HEK293T (cell line): ENCODE measurements at regions not wholly inside any gene's neighbourhood (a gene's known extent, or its start where the extent isn't known, plus 50 kb on each side); places are given as distances from the start of the nearest gene placed in this dataset.

Experiments
- CTCF ChIA-PET: fragments of 350-600 bp; formaldehyde crosslinking; extraction: SDS; loops from one replicate; lab custom pipeline; 2021; ENCODE audit warnings: antibody characterized with exemption, inconsistent platforms; lab: Yijun Ruan, JAX
- POLR2A ChIA-PET: fragments of 350-600 bp; formaldehyde crosslinking; extraction: SDS; loops from one replicate; lab custom pipeline; 2020; ENCODE audit warnings: antibody characterized with exemption, inconsistent platforms; lab: Yijun Ruan, JAX
- DNase-seq: peaks from one replicate; pipeline ENCODE4 v3.0.0; 2012; ENCODE audit warnings: mixed read lengths; ENCODE audit errors: extremely low spot score
- ARNT ChIP-seq: fragments of 450-650 bp; IDR thresholded peaks from 2 replicates; pipeline ENCODE4 v1.6.1; 2017; ENCODE audit warnings: mild to moderate bottlenecking
- BHLHE40 ChIP-seq: fragments of 450-650 bp; IDR thresholded peaks from 2 replicates; pipeline ENCODE4 v1.6.1; 2016; ENCODE audit warnings: mild to moderate bottlenecking, moderate library complexity, borderline replicate concordance
- CTBP1 ChIP-seq: fragments of 450-650 bp; IDR thresholded peaks from 2 replicates; pipeline ENCODE4 v1.6.1; 2016; ENCODE audit warnings: borderline replicate concordance
- ELF4 ChIP-seq: fragments of 450-650 bp; IDR thresholded peaks from 2 replicates; pipeline ENCODE4 v1.6.1; 2017; ENCODE audit warnings: antibody characterized with exemption
- FOXA1 ChIP-seq: fragments of 450-650 bp; IDR thresholded peaks from 2 replicates; pipeline ENCODE4 v1.6.1; 2016; ENCODE audit warnings: mild to moderate bottlenecking
- FOXK2 ChIP-seq: fragments of 450-650 bp; IDR thresholded peaks from 2 replicates; pipeline ENCODE4 v1.6.1; 2016; ENCODE audit warnings: mild to moderate bottlenecking
- FOXM1 ChIP-seq: fragments of 450-650 bp; IDR thresholded peaks from 2 replicates; pipeline ENCODE4 v1.6.1; 2017; ENCODE audit warnings: mild to moderate bottlenecking, borderline replicate concordance
- HDGF ChIP-seq: fragments of 450-650 bp; IDR thresholded peaks from 2 replicates; pipeline ENCODE4 v1.6.1; 2017; ENCODE audit warnings: antibody characterized with exemption, borderline replicate concordance
- L3MBTL2 ChIP-seq: fragments of 450-650 bp; conservative IDR thresholded peaks from 2 replicates; pipeline ENCODE4 v1.6.1; 2016; ENCODE audit warnings: mild to moderate bottlenecking
- LEF1 ChIP-seq: fragments of 450-650 bp; IDR thresholded peaks from 2 replicates; pipeline ENCODE4 v1.6.1; 2017; ENCODE audit warnings: mild to moderate bottlenecking, borderline replicate concordance
- NFRKB ChIP-seq: fragments of 450-650 bp; IDR thresholded peaks from 2 replicates; pipeline ENCODE4 v1.6.1; 2016; ENCODE audit warnings: mild to moderate bottlenecking, moderate library complexity
- PKNOX1 ChIP-seq: fragments of 450-650 bp; IDR thresholded peaks from 2 replicates; pipeline ENCODE4 v1.6.1; 2016
- SP1 ChIP-seq: fragments of 450-650 bp; IDR thresholded peaks from 2 replicates; pipeline ENCODE4 v1.6.1; 2017
- SUZ12 ChIP-seq: fragments of 450-650 bp; IDR thresholded peaks from 2 replicates; pipeline ENCODE4 v1.6.1; 2016; ENCODE audit warnings: mild to moderate bottlenecking
- TARDBP ChIP-seq: fragments of 450-650 bp; IDR thresholded peaks from 2 replicates; pipeline ENCODE4 v1.6.1; 2016
- ZNF384 ChIP-seq: fragments of 450-650 bp; IDR thresholded peaks from 2 replicates; pipeline ENCODE4 v1.6.1; 2016

DNA sequence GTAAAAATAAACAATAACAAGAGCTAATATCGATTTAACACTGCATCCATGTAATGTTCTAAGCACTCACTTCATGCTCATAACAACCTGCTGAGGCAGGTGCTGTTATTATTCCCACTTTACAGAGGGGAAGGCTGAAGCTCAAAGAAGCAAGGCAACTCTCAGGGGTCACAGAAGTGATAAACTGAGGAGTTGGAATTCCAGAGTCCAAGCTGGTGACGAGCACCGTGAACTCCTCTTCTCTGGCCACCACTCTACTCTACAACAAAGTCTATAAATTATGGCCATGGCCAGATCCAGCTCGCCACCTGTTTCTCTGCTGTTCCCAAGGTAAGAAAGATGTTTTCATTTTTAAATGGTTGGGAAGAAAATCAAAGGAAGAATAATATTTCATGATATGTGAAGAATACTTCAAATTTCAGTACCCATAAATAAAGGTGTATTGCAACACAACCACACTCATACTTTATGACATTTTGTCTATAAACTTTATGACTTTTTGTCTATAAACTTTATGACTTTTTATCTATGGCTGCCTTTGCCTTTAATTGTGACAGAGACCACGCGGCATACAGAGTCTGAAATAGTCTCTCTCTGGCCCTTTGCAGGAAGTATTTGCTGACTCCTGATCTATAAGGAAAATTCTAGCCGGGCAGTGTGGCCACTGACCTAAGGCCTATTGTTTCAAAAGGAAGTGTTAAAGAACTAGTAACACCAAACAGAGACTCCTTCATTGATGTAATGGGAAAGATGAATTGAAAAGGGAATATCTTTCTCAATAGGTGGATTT, 113.2 kb upstream of the KCNG1 start:
- TF ChIP-seq TARDBP (no peak), FOXK2 (no peak), PKNOX1 (peak; percentile 31; the same call in 1 of the 2 replicates), LEF1 (no peak), CTBP1 (no peak), FOXM1 (no peak), NFRKB (no peak), L3MBTL2 (0 out of 2 replicates have a peak, but pooled peaks have one; percentile 24), SP1 (no peak), SUZ12 (no peak)
- no peak for DNase-seq
- ChIA-PET CTCF (no interaction called here), POLR2A (no interaction called here)

DNA sequence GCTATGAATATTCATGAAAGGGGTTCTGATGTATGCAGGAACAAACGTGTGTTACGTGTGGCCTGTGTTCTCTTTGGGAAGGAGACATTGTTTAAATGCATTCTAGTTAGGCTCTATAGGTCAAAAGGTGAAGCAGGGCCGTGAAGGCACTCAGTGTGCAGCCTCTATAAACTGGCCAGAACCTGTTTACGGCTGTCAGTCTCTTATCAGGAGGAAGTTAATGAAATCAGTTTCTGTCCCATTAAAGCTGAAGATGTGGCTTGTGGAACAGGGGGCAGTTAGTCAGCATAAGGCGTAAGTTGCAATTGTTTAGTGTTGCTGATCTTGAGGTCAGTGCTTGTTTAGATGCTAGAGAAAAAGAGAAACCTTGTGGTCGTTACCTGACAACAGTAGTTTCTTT, 111.5 kb upstream of the KCNG1 start:
- POLR2A ChIA-PET, result no interaction called here
- TF ChIP-seq FOXM1 (no peak), ARNT (no peak), NFRKB (no peak), PKNOX1 (0 out of 2 replicates have a peak, but pooled peaks have one; percentile 11)
- CTCF ChIA-PET, result no interaction called here
- DNase-seq, result no peak

DNA sequence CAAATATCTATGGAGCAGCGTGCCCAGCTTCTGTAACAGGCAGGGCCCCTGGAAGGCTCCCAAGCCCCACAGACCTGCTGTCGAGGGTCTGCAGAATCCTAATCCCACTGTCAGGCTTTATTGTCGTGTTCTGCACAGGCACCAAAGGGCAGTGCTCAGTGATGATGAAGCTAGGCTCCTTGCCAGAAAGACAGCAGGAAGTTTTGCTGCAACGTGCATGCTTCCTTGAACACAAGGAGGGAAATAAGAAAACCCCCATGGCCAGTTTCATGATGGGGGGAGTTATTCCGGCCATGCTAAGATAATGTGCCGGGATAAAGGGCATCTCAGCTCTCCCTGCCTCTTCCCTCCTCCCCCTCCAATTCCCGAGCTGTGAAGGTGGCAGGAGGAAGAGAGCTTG, 109.4 kb upstream of the KCNG1 start:
- TF ChIP-seq CTBP1 (no peak), FOXM1 (no peak), ELF4 (no peak), NFRKB (no peak), L3MBTL2 (no peak), ARNT (no peak), FOXK2 (no peak), TARDBP (no peak), PKNOX1 (no peak), SP1 (no peak)
- DNase-seq, result no peak
- ChIA-PET CTCF (interaction anchor here (1.1 kb wide), 1 partner anchor 18 kb away, joined by 5 read pairs; no protein-coding TSS in a partner anchor), POLR2A (no interaction called here)

GRCh38 chr20:51131811-51132210, 108.9 kb upstream of the KCNG1 start:
- ChIA-PET POLR2A (no interaction called here), CTCF (interaction anchor here (1.1 kb wide), 1 partner anchor 17 kb away, joined by 5 read pairs; no protein-coding TSS in a partner anchor)
- no peak for DNase-seq
- no peak for TF ChIP-seq FOXK2
- TF ChIP-seq CTBP1, result no peak
- no peak for TF ChIP-seq BHLHE40
- TF ChIP-seq SUZ12, result no peak
- TF ChIP-seq LEF1, result no peak
- TF ChIP-seq FOXM1, result no peak

- no peak for TF ChIP-seq FOXK2
- no peak for TF ChIP-seq LEF1
- TF ChIP-seq FOXA1, result no peak
- TF ChIP-seq HDGF, result no peak
- POLR2A ChIA-PET, result no interaction called here
- CTCF ChIA-PET, result interaction anchor here (0.8 kb wide), 1 partner anchor 142 kb away, joined by 3 read pairs; no protein-coding TSS in a partner anchor
- no peak for DNase-seq
Measured at GRCh38 chr20:51129147-51129776, 106.4 kb upstream of the KCNG1 start.

DNA sequence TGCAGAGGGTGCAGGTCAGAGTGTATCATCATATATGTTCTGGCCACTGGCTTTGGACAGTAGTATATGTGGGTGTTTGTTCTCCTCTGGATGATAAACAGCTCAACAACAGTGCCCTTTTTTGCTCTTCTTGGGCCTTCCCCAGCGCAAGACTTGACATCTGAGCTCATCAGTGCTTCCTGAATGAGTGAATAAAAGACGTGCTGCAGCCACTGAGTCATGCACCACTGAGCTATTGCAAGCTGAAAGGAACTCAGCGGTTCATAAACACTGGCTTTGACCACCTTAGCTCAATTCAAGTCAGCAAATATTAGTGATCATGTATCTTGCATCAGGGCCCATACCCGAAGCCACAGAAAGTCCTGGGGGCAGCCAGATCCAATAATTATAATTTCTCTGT, 105.3 kb upstream of the KCNG1 start:
- ChIA-PET CTCF (no interaction called here), POLR2A (no interaction called here)
- TF ChIP-seq CTBP1 (no peak), ELF4 (no peak), ARNT (no peak), LEF1 (no peak), FOXM1 (no peak), HDGF (no peak), SUZ12 (no peak), FOXK2 (no peak), NFRKB (no peak), PKNOX1 (no peak), SP1 (no peak), ZNF384 (no peak), BHLHE40 (no peak)
- no peak for DNase-seq
